DND-41 (cell line): ENCODE measurements at regions not wholly inside any gene's neighbourhood (a gene's known extent, or its start where the extent isn't known, plus 50 kb on each side); places are given as distances from the start of the nearest gene placed in this dataset.

ENCODE experiments used
- CTCF ChIP-seq: IDR thresholded peaks from 2 replicates; pipeline ENCODE4 v1.5.1; 2012; ENCODE audit warnings: borderline replicate concordance, low read length, moderate library complexity, mild to moderate bottlenecking; ENCODE audit not compliant: poor library complexity, severe bottlenecking; ENCODE audit errors: extremely low read depth
- EZH2 ChIP-seq: IDR thresholded peaks from 3 replicates; pipeline ENCODE4 v1.6.1; 2012; ENCODE audit warnings: borderline replicate concordance, low read depth, mild to moderate bottlenecking, moderate library complexity, low read length, inconsistent platforms; ENCODE audit not compliant: severe bottlenecking

GRCh38 chr14:97791906-97792305 is 994.7 kb downstream of the VRK1 start:
- TF ChIP-seq CTCF (no peak), EZH2 (no peak)
